ENCODE measurements at regions not wholly inside any gene's neighbourhood (a gene's known extent, or its start where the extent isn't known, plus 50 kb on each side); places are given as distances from the start of the nearest gene placed in this dataset.

DNA sequence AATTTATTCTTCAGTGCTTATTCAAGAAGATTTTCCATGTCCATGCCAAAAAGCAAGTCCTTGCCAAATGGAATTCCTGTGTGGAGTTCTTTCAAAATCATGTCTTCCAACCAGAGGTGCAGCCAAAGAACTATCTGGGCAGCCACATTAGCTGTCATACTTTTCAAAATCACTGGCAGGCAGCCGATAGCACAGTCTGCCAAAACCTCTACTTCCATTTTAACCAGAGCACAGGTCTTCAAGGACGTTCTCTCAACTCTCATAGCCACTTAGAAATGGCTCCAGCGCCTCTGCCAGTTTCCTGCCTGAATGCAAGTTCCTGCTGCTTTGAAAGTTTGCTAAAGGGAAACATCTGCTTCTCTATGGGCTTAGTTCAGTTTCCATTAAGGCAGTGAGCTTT, 975.7 kb upstream of the ADGRL4 start:
- Histone ChIP-seq H3K4me3 (peak overlapping the region; percentile 63), H3K27ac (peak overlapping the region; percentile 94), H3K36me3 (ENCODE audit: insufficient read depth, low read length) (no peaks in the 10 kb centered on the region), H3K9ac (ENCODE audit: insufficient read length) (peak overlapping the region; percentile 33), H3K9me3 (ENCODE audit: low read depth, low read length) (no peaks in the 10 kb centered on the region)
- DNase-seq (ENCODE audit: low read depth, low spot score) = peak; percentile 18
- TF ChIP-seq POLR2AphosphoS5 (IDR thresholded peaks at IDR 0.05; ENCODE audit: borderline replicate concordance, low read depth, low read length) = no peak
- TF ChIP-seq FOXP2 (optimal IDR thresholded peaks at IDR 0.05; ENCODE audit: control extremely low read depth, extremely low read length, insufficient read depth) = no peak
- TF ChIP-seq EZH2 (IDR thresholded peaks at IDR 0.05) = no peak

DNA sequence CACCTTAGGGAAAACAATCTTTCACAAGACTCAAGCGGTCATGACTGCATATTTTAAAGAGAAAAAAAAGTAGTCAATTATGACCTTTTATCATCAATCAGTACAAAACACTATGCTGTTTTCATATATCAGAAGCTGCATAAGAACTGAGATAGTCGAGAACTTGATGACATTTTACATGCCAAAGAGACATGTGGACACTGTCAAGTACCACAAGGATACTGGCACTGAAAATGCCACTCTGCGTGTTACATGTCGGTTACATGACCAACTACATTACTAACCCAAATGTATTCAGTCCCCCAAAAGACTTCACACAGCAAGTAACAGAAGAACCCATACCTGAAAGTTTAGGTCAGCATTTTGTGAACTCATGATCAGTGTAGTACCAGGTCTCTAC, 975.0 kb upstream of the ADGRL4 start:
- TF ChIP-seq FOXP2 (optimal IDR thresholded peaks at IDR 0.05; ENCODE audit: control extremely low read depth, extremely low read length, insufficient read depth) = no peak
- no peak for TF ChIP-seq POLR2AphosphoS5 (IDR thresholded peaks at IDR 0.05; ENCODE audit: borderline replicate concordance, low read depth, low read length)
- no peak for TF ChIP-seq EZH2 (IDR thresholded peaks at IDR 0.05)
- peak overlapping the region; percentile 94 for H3K27ac ChIP-seq
- H3K36me3 ChIP-seq (ENCODE audit: insufficient read depth, low read length) = no peaks in the 10 kb centered on the region
- H3K9me3 ChIP-seq (ENCODE audit: low read depth, low read length) = no peaks in the 10 kb centered on the region
- no peak overlapping the region for H3K4me3 ChIP-seq
- no peak overlapping the region for H3K9ac ChIP-seq (ENCODE audit: insufficient read length)
- DNase-seq (ENCODE audit: low read depth, low spot score) = no peak

DNA sequence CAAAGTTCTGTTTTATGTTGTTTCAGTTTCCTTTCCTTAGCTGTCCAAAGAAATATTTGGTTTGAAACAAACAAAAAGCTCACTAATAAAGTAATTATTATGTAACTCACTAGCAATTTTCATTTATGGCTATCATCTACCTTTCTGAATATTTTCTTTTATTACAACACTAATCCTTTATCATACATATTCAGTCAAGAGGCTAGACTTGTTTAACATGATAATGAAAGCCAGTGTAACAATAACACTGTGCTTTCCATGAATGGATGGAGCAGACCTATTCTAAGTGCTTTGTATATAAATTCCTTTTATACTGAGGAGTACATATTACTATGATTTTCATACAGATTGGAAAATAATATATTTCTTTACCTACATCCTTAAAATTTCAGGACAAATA, 972.8 kb upstream of the ADGRL4 start:
- Histone ChIP-seq H3K9me3 (ENCODE audit: low read depth, low read length) (no peaks in the 10 kb centered on the region), H3K4me3 (no peak overlapping the region), H3K27ac (no peak overlapping the region), H3K36me3 (ENCODE audit: insufficient read depth, low read length) (no peaks in the 10 kb centered on the region), H3K9ac (ENCODE audit: insufficient read length) (no peak overlapping the region)
- no peak for TF ChIP-seq FOXP2 (optimal IDR thresholded peaks at IDR 0.05; ENCODE audit: control extremely low read depth, extremely low read length, insufficient read depth)
- no peak for TF ChIP-seq EZH2 (IDR thresholded peaks at IDR 0.05)
- TF ChIP-seq POLR2AphosphoS5 (IDR thresholded peaks at IDR 0.05; ENCODE audit: borderline replicate concordance, low read depth, low read length) = no peak
- DNase-seq (ENCODE audit: low read depth, low spot score) = no peak

DNA sequence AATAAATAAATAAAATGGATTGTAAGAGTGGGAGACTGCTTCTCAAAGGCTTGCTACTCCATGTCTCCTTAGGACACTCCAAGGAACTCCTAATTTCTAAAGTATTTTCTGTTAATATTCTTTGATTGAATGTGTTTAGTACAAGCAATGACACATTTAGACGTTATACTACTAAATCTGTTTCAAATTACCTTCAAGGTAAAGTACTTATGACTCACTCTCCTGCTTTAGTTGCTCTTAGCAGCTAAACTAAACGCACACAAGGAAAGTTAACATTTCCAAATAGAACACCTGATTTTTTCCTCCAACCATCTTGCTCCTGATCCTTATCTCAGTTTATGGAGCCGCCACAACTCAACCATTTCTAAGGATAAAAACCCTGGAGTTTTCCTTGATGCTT, 969.8 kb upstream of the ADGRL4 start:
- no peak overlapping the region for H3K9ac ChIP-seq (ENCODE audit: insufficient read length)
- TF ChIP-seq FOXP2 (optimal IDR thresholded peaks at IDR 0.05; ENCODE audit: control extremely low read depth, extremely low read length, insufficient read depth) = no peak
- no peak for TF ChIP-seq POLR2AphosphoS5 (IDR thresholded peaks at IDR 0.05; ENCODE audit: borderline replicate concordance, low read depth, low read length)
- no peak for TF ChIP-seq EZH2 (IDR thresholded peaks at IDR 0.05)
- H3K4me3 ChIP-seq = no peak overlapping the region
- no peak overlapping the region for H3K27ac ChIP-seq
- no peak for DNase-seq (ENCODE audit: low read depth, low spot score)
- H3K36me3 ChIP-seq (ENCODE audit: insufficient read depth, low read length) = no peaks in the 10 kb centered on the region
- H3K9me3 ChIP-seq (ENCODE audit: low read depth, low read length) = no peaks in the 10 kb centered on the region

DNA sequence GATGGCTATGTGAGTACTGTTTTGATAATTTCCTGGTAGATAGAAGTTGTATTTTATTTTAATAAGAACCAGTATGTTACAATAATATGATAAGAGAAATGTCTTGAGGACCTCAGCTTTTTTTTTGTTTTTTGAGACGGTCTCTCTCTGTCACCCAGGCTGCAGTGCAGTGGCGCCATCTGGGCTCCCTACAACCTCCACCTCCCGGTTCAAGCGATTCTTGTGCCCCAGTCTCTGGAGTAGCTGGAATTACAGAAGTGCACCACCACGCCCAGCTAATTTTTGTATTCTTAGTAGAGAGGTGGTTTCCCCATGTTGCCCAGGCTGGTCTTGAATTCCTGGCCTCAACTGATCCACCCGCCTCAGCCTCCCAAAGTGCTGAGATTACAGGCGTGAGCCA, 968.1 kb upstream of the ADGRL4 start:
- TF ChIP-seq POLR2AphosphoS5 (IDR thresholded peaks at IDR 0.05; ENCODE audit: borderline replicate concordance, low read depth, low read length) = no peak
- no peak for TF ChIP-seq EZH2 (IDR thresholded peaks at IDR 0.05)
- TF ChIP-seq FOXP2 (optimal IDR thresholded peaks at IDR 0.05; ENCODE audit: control extremely low read depth, extremely low read length, insufficient read depth) = no peak
- Histone ChIP-seq H3K36me3 (ENCODE audit: insufficient read depth, low read length) (no peaks in the 10 kb centered on the region), H3K9me3 (ENCODE audit: low read depth, low read length) (no peaks in the 10 kb centered on the region), H3K27ac (no peak overlapping the region), H3K9ac (ENCODE audit: insufficient read length) (no peak overlapping the region), H3K4me3 (no peak overlapping the region)
- no peak for DNase-seq (ENCODE audit: low read depth, low spot score)

DNA sequence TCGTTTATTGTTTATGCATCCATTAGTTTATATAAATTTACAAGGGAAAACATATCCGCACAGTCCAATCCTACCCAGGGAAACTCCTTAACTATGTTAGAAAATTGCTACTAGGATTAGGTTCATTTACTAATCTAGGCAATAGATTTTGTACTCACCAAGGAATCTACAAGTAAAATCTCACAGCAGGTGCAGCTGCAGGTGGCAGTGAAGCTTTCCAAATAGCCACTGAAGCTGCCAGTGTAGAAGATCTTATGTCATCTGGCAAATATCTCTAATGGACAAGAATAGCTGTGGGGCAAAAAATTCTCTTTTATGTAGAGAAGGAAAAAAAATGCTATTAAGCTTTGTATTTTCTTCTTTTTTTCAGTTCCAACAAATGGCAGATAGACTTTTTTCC, 963.4 kb upstream of the ADGRL4 start:
- Histone ChIP-seq H3K9me3 (ENCODE audit: low read depth, low read length) (no peaks in the 10 kb centered on the region), H3K9ac (ENCODE audit: insufficient read length) (no peak overlapping the region), H3K36me3 (ENCODE audit: insufficient read depth, low read length) (no peaks in the 10 kb centered on the region), H3K27ac (no peak overlapping the region), H3K4me3 (no peak overlapping the region)
- DNase-seq (ENCODE audit: low read depth, low spot score) = no peak
- TF ChIP-seq EZH2 (IDR thresholded peaks at IDR 0.05) = no peak
- no peak for TF ChIP-seq POLR2AphosphoS5 (IDR thresholded peaks at IDR 0.05; ENCODE audit: borderline replicate concordance, low read depth, low read length)
- no peak for TF ChIP-seq FOXP2 (optimal IDR thresholded peaks at IDR 0.05; ENCODE audit: control extremely low read depth, extremely low read length, insufficient read depth)

DNA sequence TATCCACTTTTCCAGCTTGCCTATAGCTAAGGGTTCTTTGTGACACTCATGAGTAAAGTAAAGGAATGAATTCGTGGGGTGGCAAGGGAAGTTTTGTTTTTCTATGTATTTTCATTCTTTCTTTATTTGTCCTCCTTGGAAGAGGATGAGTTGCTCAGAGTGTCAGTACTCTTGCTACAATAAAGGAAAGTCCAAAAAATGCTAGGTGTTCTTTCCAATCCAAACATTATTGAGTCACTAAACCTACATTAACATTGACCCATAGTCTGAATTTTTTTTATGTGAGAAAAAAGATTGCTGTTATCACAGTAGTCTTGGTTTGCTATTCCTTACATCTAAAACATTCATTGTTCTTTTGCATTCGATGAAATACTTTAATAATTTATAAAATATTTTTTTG, 959.9 kb upstream of the ADGRL4 start:
- TF ChIP-seq FOXP2 (optimal IDR thresholded peaks at IDR 0.05; ENCODE audit: control extremely low read depth, extremely low read length, insufficient read depth) (no peak), EZH2 (IDR thresholded peaks at IDR 0.05) (no peak), POLR2AphosphoS5 (IDR thresholded peaks at IDR 0.05; ENCODE audit: borderline replicate concordance, low read depth, low read length) (no peak)
- no peak overlapping the region for H3K27ac ChIP-seq
- no peak overlapping the region for H3K9ac ChIP-seq (ENCODE audit: insufficient read length)
- no peak for DNase-seq (ENCODE audit: low read depth, low spot score)
- no peaks in the 10 kb centered on the region for H3K9me3 ChIP-seq (ENCODE audit: low read depth, low read length)
- H3K36me3 ChIP-seq (ENCODE audit: insufficient read depth, low read length) = no peaks in the 10 kb centered on the region
- H3K4me3 ChIP-seq = no peak overlapping the region

DNA sequence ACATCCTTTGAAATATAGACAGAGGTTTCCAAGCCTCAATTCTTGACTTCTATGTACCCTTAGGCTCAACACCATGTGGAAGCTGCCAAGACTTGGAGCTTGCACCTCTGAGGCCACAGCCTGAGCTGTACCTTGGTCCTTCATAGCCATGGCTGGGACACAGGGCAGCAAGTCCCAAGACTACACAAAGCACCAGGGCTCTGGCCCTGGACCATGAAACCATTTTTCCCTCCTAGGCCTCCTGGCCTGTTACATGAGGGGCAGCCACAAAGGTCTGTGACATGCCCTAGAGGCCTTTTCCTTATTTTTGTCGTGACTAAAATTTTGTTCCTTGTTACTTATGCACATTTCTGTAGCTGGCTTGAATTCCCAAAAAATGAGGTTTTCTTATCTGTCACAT, 953.1 kb upstream of the ADGRL4 start:
- no peak overlapping the region for H3K4me3 ChIP-seq
- TF ChIP-seq FOXP2 (optimal IDR thresholded peaks at IDR 0.05; ENCODE audit: control extremely low read depth, extremely low read length, insufficient read depth) = no peak
- TF ChIP-seq POLR2AphosphoS5 (IDR thresholded peaks at IDR 0.05; ENCODE audit: borderline replicate concordance, low read depth, low read length) = no peak
- no peak for TF ChIP-seq EZH2 (IDR thresholded peaks at IDR 0.05)
- H3K36me3 ChIP-seq (ENCODE audit: insufficient read depth, low read length) = no peaks in the 10 kb centered on the region
- no peak overlapping the region for H3K27ac ChIP-seq
- H3K9ac ChIP-seq (ENCODE audit: insufficient read length) = no peak overlapping the region
- DNase-seq (ENCODE audit: low read depth, low spot score) = no peak
- H3K9me3 ChIP-seq (ENCODE audit: low read depth, low read length) = no peaks in the 10 kb centered on the region

DNA sequence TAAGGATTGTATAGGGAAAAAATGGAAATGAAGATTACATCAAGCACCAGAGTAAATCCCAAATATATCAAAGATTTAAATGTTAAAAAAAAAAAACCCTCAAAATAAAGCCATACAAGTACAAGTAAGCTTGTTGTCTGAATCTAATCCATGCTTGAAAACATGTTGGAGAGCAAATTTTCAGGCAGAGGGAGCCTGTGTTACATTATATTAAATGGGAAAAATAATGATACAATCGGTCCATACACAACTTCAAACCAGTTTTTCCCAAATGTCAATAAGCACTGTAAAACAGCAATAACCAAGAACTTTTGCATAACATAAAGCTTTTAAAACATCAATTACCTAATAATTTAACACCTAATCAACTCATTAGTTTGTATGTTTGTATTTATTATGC, 949.4 kb upstream of the ADGRL4 start:
- H3K27ac ChIP-seq = no peak overlapping the region
- no peak for DNase-seq (ENCODE audit: low read depth, low spot score)
- no peak overlapping the region for H3K4me3 ChIP-seq
- TF ChIP-seq POLR2AphosphoS5 (IDR thresholded peaks at IDR 0.05; ENCODE audit: borderline replicate concordance, low read depth, low read length) (no peak), EZH2 (IDR thresholded peaks at IDR 0.05) (no peak), FOXP2 (optimal IDR thresholded peaks at IDR 0.05; ENCODE audit: control extremely low read depth, extremely low read length, insufficient read depth) (no peak)
- no peak overlapping the region for H3K9ac ChIP-seq (ENCODE audit: insufficient read length)
- H3K9me3 ChIP-seq (ENCODE audit: low read depth, low read length) = no peaks in the 10 kb centered on the region
- no peaks in the 10 kb centered on the region for H3K36me3 ChIP-seq (ENCODE audit: insufficient read depth, low read length)

Measured in SK-N-MC (cell line).